ENCODE measurements at regions not wholly inside any gene's neighbourhood (a gene's known extent, or its start where the extent isn't known, plus 50 kb on each side); places are given as distances from the start of the nearest gene placed in this dataset.

GRCh38 chr3:66622756-66623457 is 122.1 kb upstream of the LRIG1 start:
- ATAC-seq (no peak), FAIRE-seq (no peak), DNase-seq (ENCODE audit: extremely low read depth in 1 of 4, low spot score in 3 of 4) (no peak)
- H3K4me3 ChIP-seq: no peak overlapping the region
- ChIA-PET CTCF (ENCODE audit: low intra/inter-chr PET ratio) (no interaction called here), POLR2A (no interaction called here)
- H3K27ac ChIP-seq (ENCODE audit: extremely low read depth, low read depth, low read length): no peak overlapping the region
- H3K9ac ChIP-seq (ENCODE audit: insufficient read depth in 1 of 2, low read depth in 2 of 2, low read length in 2 of 2): no peak overlapping the region
- TF ChIP-seq ZBTB33 (CRISPR knock-in tag; IDR thresholded peaks at IDR 0.05): no peak
- no peak for TF ChIP-seq FOXO4 (CRISPR knock-in tag; IDR thresholded peaks at IDR 0.05)
- TF ChIP-seq SMAD1 (IDR thresholded peaks at IDR 0.05; ENCODE audit: low read depth, low read length, partially characterized antibody): no peak
- no peak for TF ChIP-seq IRF9 (tag; IDR thresholded peaks at IDR 0.05)
- no peak for TF ChIP-seq ZNF717 (CRISPR knock-in tag; IDR thresholded peaks at IDR 0.05)
- no peak for TF ChIP-seq SRSF7 (optimal IDR thresholded peaks at IDR 0.05; ENCODE audit: low read depth, low read length)
- TF ChIP-seq ETS1 (conservative IDR thresholded peaks at IDR 0.05; ENCODE audit: control insufficient read depth, low read depth, low read length): no peak
- no peak for TF ChIP-seq BACH1 (tag; IDR thresholded peaks at IDR 0.05)
- TF ChIP-seq MTA2 (IDR thresholded peaks at IDR 0.05; ENCODE audit: low read depth): no peak
- no peak for TF ChIP-seq NR2C1 (IDR thresholded peaks at IDR 0.05)
- TF ChIP-seq NR2C1 (tag; IDR thresholded peaks at IDR 0.05): no peak
- no peak for TF ChIP-seq KDM4B (IDR thresholded peaks at IDR 0.05; ENCODE audit: borderline replicate concordance in 2 of 2, low read depth in 1 of 2)
- no peak for TF ChIP-seq ZEB2 (IDR thresholded peaks at IDR 0.05)
- no peak for TF ChIP-seq MEIS2 (IDR thresholded peaks at IDR 0.05; ENCODE audit: partially characterized antibody)
- TF ChIP-seq CHD2 (IDR thresholded peaks at IDR 0.05; ENCODE audit: low read depth, low read length): no peak
- H2AFZ ChIP-seq (ENCODE audit: low read depth, low read length): no peak overlapping the region
- intact Hi-C loops (cut with micrococcal nuclease) (no loop called here), in situ Hi-C loops (cut with MboI) (no loop called here)
- no peaks in the 10 kb centered on the region for H3K27me3 ChIP-seq (ENCODE audit: control insufficient read depth in 2 of 2, insufficient read depth in 2 of 2, low read length in 2 of 2)
- no peaks in the 10 kb centered on the region for H3K79me2 ChIP-seq (ENCODE audit: control insufficient read depth, insufficient read depth, low read length)
- BruUV-seq (replicated peaks): no TSS peak
- no peaks in the 10 kb centered on the region for H3K9me3 ChIP-seq (replicated peaks; ENCODE audit: control insufficient read depth, insufficient read depth, low read depth, low read length)
- H3K36me3 ChIP-seq (ENCODE audit: control insufficient read depth, insufficient read depth, low read length): no peaks in the 10 kb centered on the region
- H3K4me1 ChIP-seq (replicated peaks in 1 of 2; ENCODE audit: control insufficient read depth in 2 of 2, insufficient read depth in 2 of 2, low read length in 2 of 2): no peaks in the 10 kb centered on the region
- WGBS (ENCODE audit: insufficient coverage, low coverage, missing lambda C conversion rate): 0% methylated on average over 2 of the region's 2 CpGs
- no peaks in the 10 kb centered on the region for H3K9me1 ChIP-seq (ENCODE audit: control insufficient read depth, insufficient read depth, low read length)
- H3K4me2 ChIP-seq (ENCODE audit: insufficient read depth, low read length): no peak overlapping the region
- H4K20me1 ChIP-seq (replicated peaks; ENCODE audit: control insufficient read depth, insufficient read depth, low read length): no peaks in the 10 kb centered on the region
